ENCODE measurements at regions not wholly inside any gene's neighbourhood (a gene's known extent, or its start where the extent isn't known, plus 50 kb on each side); places are given as distances from the start of the nearest gene placed in this dataset.

DNA sequence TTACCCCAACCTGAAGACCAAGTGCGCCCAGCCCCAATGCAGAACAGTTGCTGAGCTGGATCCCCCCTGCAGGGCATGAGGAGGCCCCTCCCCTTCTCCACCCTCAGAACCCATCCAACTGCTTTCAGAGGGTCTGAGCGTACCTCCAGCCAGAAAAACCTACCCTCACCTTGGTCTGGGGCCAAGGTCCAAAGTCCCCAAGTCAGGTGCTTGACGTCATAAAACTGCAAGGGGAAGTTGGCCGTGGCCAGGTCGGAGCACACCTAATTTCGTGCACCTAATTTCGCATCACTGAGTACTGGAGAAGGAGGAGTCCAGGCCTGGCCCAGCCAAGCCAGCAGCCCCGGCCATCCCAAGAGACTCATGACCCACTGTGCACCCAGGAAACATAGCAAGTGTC is 289.8 kb downstream of the CTTN start:
- DNase-seq: no peak

DNA sequence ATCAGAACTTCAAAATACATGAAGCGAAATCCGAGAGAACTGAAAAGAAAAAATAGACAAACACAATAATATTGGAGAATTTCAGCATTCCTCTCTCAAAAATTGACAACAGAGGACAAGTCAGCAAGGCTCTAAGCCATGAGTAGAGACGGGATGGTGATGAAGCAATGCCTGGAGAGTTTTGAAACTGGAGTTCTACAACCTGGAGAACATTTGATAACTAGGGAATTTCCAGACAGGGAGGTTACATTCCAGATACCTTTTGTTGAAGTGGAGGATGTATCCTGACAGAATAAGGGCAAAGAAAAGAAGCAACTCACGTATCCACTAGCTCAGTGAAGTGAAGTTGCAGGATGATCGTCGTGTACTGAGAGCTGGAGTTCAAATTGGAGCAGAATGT is 291.4 kb downstream of the CTTN start:
- no peak for DNase-seq

DNA sequence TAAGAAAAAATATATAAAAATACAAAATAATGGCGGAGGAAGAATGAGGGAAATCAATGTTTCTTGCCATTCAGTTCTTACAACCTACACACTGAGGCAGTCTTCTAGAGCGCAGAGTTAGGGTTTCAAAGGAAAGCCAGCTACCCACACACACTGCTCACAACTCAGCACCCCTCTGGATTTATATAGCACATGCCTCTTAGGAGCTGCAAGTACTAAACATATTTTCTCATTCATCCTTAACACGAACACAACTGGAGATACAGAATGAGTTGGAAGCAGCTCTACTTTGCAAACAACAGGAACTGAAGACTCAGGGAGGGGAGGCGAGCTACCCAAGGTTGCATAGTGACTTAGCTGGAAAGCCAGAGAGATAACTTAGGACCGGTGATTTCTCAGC is 293.8 kb downstream of the CTTN start:
- no peak for DNase-seq

DNA sequence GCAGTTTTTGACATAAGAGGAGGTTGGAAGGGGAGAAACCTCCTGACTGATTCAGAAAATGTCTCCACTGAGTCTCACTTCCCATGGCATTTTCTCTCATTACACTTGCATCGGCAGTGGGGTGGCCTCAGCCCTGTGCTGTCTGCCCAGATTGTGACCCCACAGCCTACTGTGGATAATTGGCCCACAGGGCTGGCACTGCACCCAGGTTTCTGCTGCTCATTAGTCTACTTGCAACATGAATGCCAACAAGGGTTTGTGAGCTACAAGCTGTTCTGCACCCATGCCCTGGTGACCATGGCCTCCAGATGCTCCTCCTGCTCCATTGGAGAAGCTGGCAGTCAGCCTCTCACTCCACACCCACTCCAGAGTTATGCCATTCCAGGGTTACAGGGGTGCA is 296.0 kb downstream of the CTTN start:
- no peak for DNase-seq

DNA sequence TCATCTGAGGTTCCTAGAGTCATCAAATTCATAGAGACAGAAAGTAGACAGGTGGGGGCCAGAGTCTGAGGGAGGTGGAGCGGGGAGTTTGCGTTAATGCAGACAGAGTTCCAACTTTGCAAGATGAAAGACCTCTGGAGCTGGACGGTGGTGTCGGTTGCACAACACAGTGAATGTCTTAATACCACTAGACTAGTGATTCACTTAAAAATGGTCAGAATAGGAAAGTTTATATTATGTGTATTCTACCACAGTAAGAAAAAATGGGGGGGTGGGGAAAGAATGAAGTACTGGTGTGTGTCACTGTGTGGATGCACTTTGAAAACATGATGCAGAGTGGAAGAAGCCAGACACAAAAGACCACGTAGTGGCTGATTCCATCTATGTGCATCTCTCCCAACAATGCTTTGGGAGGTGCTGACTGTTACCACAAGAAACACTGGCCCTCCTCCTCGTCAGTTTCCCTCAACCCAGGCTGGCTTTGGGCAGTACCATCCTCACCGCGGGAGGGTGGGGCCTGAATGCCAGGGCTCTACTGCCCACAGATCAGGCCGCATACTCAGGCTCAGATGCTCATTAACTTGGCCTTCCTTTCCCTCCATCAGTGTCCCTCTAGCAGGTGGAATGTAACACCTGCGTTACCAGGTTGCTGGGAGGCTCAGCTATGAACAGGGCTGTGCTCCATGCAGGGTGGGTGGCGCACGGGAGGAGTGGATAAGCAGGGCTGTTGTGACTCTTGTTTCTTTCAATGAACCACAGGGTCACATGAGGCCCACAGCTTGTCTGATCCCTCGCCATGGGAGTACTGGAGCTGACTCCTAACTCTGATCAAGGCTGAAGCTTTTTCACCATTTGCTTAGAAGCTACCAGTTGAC is 297.0 kb downstream of the CTTN start:
- no peak for DNase-seq

DNA sequence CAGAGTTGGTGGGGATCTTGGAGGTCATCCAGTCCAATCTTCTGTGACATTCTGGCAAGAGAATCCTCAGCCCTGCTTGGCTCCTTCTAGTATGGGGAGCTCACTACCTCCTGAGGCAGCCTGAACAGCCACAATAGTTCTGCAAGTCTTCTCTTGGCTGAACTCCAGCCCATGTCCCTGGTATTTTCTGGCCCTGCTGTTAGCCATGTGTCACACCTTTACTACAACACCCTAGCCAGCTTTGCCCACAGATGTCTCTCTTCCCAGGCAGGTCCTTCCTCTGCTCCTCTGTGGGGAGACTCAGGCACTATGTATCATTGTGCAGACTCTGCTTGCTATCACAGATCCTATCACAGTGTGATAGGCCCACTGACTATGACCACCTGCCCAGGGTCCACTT is 297.7 kb downstream of the CTTN start:
- no peak for DNase-seq

DNA sequence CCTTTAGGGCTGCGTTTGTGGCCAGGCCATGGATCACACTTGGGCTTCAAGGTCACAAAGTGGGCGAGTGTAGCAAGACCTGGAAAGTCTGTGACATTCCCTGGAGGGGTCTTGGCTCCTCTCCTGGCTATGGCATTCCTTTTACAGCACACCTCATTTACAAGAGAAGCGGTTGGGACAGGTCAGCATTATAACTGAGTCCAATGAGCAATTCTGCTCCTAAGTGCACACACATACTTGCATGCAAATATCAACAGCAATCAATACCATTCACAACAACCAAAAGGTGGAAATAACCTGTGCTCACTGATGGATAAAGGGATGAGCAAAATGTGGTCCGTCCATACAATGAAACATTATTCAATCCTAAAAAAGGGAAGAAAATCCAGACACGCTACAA is 298.2 kb downstream of the CTTN start:
- DNase-seq: no peak

DNA sequence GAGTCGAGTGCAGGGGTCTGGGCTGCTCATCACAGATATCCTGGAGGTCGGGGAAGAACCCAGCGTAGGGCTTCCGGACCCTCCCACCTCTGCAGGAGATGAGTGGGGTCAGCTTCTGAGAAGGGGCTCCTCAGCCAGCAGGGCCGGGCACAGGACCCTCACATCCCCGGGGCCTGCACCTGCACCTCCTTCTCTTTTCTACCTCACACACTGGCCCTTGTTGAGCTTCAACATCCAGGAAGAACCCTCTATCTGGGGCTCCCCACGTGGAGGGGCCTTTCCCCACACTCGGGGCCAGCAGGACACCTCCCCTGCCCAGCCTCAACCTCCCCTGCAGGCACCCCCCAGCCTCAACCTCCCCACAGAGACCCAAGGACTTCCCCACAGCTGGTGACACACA is 299.4 kb downstream of the CTTN start:
- no peak for DNase-seq

DNA sequence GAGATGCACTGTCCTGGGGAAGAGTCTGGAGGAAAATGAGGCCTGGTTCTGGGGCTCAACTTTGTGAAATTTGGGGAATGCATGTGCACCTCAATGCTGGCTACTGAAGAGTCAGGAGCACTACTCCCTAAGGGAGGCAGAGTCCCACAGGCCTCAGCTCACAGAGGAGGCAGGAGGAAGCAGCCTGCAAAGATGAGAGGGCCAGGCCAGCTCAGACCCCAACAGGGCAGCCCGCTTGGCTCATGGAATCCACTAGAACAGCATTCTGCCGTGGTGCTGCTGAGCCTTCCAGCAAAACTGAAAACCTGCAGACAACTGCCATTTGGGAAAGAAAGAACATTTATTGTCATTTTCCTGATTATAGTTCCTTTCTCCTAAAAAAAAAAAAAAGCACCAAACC is 300.5 kb downstream of the CTTN start:
- DNase-seq: no peak

DNA sequence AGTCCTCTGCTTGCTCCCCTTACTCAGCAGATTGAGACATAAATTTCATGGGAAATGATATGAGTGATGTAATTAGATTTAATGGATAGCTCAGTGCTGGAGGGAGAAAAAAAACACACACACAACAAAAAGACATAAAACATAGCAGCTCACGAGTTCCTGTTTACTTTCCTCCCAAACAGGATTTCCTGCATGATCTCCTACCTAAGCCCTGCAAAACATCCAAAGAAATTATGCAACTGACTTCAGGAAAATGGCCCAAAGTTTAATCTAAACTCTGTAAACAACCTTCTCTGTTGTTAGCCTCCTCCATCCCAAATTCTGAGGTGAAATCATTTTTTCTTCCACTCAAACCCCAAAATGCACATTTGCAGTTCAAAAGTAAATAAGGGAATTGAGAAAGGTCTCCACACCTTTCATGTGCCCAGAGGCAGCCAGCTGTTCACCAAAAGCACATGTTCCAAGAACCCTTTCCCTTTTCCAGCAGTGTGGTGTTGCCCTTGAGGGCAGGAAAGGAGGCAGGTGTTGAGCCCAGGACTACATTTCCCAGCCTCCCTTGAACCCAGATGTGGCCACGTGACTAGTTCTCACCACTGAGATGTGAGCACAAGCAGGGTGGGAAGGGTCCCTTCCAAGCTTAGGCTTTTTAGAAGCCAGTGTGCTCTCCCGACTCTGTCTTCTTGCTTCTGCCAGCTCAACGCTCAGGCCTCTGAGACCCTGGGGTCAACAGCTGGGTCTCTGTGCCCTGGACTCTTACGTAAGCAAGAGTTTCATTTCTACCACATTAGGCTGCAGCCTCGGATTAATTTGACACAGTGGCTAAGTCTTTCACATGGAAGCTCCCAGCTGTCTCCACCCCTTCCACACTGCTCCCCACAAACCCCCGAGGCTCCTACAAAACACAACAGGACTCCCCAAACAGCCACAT is 301.2 kb downstream of the CTTN start:
- no peak for DNase-seq

DNA sequence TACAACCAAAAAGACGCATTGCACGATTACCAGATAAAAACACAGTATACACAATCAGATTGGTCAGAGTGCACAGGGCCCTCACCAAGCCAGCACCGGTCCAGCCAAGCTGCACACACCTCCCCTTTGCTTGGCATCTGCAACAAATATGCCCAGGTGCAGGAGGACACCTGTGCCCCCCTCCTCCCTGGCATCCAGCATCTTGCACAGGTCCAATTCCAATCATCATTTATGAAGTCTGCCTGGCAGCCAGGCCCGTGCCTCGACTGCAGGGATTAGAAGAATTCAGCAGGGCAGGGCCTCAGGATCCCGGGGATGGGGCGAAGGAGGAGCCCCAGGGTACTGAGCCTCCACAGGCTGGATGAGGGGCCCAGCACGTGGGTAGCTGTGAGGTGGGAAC is 302.1 kb downstream of the CTTN start:
- DNase-seq: no peak

DNA sequence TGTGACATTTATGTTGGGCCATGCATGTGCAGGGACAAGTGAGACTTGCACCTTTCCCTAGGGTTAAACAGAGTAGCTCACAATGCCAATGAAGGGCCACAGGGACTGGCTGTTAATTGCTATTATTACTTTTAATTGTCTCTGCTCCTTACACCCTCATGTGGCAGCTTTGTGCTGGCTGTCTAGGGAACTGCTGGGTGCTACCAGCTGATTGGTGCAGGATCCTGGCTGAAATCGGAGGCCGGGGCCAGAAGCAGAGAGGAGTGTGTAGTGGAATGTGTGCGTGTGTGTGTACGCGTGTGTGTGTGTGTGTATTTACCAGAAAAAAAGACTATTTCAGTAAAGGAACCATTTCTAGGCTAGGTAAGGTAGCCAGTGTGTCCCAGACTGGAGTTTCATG is 302.5 kb downstream of the CTTN start:
- DNase-seq: no peak

DNA sequence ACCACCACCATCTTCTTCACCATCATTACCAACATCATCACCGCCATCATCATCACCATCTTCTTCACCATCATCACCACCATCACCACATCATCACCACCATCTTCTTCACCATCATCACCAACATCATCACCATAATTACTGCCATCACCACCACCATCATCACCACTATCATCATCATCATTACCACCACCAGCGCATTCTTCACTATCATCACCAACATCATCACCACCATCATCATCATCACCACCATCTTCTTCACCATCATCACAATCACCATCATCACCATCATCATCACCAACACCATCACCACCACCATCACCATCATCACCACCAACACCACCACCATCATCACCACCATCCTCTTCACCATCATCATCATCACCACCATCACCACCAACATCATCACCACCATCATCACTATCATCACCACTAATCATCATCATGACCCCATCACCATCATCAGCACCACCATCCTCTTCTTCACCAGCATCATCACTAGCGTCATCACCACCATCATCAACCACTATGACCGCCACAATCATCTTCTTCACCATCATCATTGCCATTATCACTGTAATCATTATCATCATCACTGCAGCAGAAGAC is 303.8 kb downstream of the CTTN start:
- no peak for DNase-seq

DNA sequence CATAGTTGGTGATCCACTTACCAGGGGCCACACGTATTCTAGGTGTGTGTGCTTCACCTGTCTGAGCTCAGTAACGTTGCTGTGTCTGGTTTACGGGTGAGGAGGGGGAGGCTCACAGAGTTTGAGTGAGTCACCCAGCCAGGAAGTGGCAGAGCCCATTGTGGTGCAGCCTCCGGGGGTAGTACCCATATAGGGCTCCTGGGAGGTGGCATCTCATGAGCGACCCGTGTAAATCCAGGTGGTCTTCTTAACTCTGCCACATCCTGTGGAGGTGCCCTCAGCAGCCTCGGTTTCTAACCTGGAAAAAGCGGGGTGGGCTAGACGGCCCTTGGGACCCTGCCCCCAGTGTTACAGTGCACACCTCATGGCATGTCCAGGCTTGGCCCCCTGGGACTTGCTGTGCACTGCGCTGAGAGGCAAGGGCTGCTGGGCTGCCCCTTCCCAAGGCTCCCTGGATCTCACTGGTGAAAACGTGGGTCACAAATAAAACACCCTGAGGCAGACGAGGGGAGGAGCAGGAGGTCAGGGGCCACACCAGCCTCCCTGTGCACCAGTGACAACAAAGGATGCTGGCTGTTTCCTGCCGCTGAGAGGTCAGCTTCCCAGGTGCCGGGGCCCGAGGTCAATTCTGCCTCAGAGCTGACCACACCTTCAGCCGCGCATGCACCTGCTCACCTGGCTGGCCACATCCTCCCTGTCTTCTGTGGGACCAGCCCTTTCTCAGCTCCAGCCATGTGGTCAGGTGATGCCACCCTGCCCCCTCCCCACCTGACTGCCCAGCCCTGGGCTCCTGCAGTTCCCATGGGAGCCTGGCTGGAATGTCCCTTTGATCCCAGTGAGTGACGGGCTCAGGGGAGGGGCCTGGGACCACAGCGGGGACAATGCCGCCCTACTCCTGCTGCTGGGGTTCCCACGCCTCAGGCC is 305.1 kb downstream of the CTTN start:
- DNase-seq: no peak

DNA sequence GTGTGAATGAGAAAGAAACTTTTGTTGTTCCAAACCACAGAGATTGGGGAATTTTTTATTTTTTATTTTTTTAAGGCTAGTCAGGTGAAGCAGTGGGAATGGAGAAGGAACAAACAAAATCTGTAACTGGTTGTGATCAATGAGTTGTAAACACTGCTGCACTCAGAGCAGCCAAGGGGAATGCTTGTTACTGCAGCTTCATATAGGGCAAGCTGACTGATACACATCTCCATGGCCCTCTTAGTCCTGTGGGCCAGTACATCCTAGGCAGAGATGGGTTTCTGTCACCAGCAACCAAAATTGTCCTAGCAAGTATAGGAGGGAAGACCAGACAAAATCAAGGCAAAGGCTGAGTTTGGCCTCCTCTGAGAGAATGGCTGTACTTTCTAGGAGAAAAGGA is 306.8 kb downstream of the CTTN start:
- no peak for DNase-seq

DNA sequence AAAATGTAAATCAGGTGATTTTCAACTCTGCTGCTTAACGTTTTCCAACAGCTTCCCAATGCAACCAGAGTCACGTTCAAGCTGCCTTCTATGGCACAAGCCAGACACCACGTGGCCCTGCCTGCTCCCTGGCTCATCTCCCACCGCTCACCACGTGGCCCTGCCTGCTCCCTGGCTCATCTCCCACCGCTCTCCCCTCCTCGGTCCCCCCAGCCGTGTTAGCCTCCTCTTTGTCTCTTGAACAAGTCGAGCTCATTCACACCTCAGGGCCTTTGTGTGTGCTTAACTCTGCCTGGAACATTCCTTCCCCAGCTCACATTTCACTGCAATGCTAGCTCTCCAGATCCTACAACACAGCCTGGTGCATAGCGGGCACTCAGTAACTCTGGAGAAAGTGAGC is 307.6 kb downstream of the CTTN start:
- no peak for DNase-seq

DNA sequence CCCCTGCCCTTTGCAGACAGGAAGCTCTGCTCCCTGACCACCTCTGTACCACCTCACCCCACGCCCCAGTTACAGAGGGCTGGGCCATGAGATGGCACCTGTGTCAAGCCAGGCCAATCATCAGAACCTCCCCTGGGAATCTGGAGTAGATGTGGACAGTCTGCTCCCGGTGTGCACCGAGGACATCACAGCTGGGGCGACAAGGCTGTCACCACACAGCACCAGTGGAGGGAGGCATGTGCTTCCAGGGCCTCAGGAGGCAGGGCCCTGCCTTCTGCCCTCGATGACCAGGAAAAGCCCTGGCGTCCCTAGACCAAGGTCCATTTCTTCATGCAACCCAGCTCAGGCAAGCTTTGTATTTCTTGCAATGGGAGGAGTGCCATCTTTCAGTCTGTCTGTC is 309.5 kb downstream of the CTTN start:
- DNase-seq: no peak

DNA sequence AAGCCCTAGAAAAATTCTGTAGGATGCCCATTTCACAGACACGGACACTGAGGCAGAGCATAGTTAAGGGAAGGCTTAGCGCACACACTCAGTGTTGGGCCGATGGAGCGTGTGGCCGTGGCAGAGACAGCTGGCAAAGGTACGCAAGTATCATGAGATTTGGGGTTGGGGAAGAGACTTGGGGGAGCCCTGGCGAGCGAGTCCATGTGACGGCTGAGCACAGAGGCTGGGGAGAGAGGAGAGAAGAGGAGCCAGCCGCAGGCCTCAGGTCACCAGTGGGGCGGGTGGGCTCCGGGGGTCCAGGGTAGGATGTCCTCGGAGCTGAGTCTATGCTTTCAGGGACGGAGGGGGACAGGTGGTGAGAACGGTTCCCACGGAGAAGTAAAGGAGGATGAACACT is 311.3 kb downstream of the CTTN start:
- DNase-seq: no peak

DNA sequence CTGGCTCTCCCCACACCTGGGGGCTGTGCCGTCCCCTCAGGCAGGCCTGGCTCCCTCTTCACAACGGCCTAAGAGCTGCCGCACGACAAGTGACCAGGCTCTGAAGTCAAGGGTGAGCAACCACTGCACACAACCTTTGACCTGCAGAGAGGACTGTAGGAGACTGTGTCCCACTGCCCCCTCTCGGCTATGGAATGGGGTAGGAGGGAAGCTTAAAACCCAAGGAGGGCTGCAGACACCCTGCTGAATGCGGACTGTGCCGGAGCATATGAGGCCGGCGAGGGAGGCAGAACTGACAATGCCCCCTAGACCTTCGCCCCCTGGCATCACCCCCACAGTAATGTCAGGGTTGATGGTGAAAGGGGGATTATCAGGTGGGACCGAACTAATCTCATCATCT is 311.9 kb downstream of the CTTN start:
- no peak for DNase-seq

DNA sequence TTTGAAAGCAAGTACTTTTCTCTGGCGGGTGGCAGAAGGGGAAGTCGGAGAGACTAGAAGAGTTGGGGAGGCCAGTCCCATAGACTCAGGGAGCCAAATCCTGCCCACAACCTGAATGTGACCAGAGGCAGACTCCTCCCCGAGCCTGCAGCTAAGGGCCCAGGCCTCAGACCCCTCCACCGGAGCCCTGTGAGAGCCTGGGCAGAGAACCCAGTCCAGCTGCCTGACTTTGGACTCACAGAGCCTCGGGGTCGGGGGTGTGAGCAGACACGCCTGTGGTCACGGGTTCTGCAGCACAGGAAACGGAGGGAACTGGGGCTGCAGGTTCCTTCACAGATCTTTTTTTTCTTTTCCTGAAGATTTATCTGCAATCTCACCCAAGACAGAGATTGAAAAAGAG is 312.3 kb downstream of the CTTN start:
- no peak for DNase-seq

DNA sequence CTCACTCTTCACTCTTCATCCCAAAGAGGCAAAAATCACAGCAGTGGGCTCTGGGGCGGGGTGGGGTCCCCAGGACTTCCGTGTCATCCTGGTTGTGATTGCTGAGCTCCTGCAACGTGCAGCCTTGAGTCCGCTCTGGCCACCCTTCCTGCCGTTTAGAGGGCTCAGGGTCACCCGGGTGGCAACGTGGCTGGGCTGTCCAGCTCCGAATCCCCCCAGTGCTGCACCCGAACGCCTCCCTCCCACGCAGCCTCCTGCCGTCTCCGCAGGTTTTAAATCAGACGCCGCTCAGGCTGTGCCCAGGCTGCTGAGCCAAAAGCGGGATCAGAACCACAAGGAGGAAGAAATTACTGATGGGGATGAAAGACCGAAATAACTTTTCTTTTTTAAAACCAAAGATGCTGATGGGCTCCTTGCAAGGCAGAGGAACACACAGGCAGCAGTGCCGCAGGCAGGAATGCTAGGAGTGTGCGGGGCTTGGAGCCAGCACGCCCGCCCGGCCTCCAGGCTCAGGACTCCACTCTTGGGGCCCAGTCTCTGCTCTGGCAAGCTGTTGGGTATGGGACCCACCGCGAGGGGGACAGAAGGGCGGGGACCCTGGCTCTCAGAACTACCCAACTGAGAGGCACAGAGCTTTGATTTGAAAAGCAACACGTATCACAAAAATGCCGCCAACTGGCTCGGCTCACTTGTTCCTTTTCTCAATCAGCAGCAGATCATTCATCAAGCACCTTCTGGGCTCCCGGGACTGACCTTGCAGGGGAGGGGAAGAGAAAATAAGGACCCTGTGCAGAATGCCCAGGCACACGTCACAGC is 313.0 kb downstream of the CTTN start:
- DNase-seq: no peak

DNA sequence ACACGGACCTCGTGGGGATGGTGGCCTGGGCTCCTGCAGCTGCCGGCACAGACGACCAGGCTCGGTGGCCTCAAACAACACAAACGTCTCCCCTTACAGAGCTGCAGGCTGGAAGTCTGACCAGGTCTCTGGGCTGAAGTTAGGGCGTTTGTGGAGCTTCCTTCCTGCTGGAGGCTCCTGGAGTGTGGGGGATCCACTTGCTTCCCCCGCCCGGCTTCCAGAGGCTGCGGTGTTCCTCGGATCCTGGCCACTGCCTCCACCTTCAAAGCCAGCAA is 313.5 kb downstream of the CTTN start:
- DNase-seq: no peak

Measured in stimulated activated CD4-positive, alpha-beta T cell treated with anti-CD3 and anti-CD28 coated beads, Interleukin-12 subunit alpha, Interleukin-12 subunit beta, amount 100 ng/mL, for 4 hours (primary cell).